Activated CD4-positive, alpha-beta T cell treated with anti-CD3 and anti-CD28 coated beads, Interleukin-2, amount 50 U/mL, for 48 hours (primary cell): ENCODE measurements at regions not wholly inside any gene's neighbourhood (a gene's known extent, or its start where the extent isn't known, plus 50 kb on each side); places are given as distances from the start of the nearest gene placed in this dataset.
"Not testable (repeated sequence)": the region's sequence is repeated elsewhere in the genome, so short reads cannot be mapped to it uniquely, and the experiment has no call there.

Source experiments
- DNase-seq, 2 experiments: peaks; one replicate each; pipeline ENCODE4 v3.0.0-alpha.2; 2020

DNA sequence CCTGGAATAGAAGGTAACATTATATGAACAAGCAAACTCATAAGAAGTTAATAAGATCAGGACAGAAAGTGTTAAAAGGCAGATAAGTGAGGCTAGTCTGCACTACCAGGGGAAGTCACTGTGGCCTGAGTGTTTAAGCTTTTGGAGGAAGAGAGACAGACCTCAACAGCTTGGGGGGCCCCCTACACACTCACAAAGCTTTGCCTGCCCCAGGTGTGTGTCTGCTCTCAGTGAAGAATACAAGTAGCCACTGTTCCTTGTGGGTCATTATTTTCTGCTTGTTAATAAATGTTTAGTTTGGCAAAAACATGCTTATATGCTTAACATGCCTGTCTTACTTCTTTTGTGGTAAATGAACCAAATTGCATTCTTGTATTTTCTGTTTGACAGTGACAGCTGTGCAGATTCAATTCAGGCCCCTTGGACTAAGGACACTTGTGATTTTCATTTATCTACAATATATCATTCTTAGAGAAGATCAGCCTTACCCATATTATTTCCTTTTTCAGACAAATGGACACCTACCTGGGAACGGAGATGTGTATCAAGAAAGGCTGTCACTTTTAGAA, 50.7 kb upstream of the C12orf71 start:
- DNase-seq = no peak

GRCh38 chr12:27140478-27140969, 58.1 kb upstream of the C12orf71 start:
- DNase-seq = no peak

DNA sequence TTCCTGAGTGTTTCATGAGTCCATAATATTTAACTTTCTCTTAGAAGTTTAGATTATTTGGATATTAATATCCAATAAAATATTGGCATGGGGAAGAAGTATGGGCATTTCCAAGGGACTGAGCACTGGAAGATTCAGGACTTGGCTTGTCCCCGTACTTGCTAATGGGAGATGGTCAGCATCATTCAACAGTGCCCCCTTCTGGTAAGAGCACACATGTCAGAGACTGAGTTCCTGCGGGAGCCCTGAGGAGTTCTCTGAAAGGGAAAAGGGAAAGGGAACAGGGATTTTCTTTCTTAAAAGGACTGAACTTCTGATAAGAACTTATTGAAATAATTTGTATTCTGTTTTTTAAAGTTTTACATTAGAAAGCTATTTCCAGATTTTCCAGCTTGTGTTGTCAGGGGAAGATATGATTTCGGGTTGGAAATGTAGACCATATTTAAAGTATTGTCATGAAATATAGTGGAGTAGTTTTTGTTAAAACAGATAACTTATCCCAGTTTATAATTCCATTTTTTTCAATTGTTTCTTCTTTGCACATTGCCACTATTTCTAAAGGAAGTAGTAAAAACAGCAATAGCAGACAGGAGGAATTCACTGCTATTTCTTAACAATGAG, 59.8 kb upstream of the C12orf71 start:
- DNase-seq = peak; percentile 33 to 51

DNA sequence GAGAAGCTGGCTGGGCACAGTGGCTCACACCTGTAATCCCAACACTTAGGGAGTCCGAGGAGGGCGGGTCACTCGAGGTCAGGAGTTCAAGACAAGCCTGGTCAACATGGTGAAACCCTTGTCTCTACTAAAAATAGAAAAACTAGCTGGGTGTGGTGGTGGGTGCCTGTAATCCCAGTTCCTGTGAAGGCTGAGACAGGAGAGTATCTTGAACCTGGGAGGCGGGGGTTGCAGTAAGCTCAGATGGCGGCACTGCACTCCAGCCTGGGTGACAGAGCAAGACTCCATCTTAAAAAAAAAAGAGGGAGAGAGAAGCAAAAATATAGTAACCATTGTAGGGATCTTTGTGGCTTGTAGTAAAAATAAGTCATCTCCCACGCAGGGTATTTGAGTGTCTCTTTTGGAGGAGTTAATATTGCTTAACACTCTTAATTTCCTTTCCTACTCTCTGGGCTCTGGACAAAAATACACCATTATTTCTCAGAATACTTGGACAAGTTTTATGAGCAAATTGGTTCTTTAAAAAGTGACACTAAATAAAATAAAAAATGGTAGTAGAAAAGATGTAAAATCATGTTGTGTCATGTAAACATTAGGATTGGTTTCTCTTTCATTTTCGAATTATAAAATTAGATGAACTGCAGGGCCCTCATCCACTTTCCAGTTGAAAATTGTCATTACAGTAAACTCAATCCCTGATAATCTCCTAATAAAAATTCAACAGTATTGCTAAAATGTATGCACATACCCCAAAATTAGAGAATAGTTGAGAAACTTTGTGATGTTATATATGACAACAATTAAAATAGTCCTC, 61.1 kb upstream of the C12orf71 start:
- DNase-seq = no peak

- DNase-seq = not testable (repeated sequence)
Measured at GRCh38 chr12:27145725-27146124, 63.3 kb upstream of the C12orf71 start.

- DNase-seq = no peak
Measured at GRCh38 chr12:27148373-27148772, 66.0 kb upstream of the C12orf71 start.

DNA sequence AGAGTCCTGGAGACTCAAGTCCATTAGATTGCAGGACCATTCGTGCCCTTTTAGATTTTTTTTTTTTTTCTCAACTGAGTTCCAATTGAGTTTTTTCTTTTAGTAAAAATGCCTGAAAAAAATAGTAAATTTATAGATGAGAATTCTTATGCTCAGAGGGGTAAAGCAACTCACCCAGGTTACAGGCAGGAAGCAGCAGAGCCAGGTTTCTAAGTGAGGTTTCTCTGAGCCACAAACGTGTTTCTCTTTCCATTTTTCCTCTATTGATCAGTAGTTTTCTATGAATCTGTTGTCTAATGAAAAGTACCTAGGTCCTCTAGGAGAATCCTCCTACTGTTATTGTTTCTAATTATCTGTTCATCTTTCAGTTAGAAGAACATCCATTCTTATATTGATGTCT, 66.4 kb upstream of the C12orf71 start:
- no peak for DNase-seq

GRCh38 chr12:27151479-27151878, 69.1 kb upstream of the C12orf71 start:
- no peak for DNase-seq

GRCh38 chr12:27158297-27158696, 75.9 kb upstream of the C12orf71 start:
- DNase-seq = no peak

DNA sequence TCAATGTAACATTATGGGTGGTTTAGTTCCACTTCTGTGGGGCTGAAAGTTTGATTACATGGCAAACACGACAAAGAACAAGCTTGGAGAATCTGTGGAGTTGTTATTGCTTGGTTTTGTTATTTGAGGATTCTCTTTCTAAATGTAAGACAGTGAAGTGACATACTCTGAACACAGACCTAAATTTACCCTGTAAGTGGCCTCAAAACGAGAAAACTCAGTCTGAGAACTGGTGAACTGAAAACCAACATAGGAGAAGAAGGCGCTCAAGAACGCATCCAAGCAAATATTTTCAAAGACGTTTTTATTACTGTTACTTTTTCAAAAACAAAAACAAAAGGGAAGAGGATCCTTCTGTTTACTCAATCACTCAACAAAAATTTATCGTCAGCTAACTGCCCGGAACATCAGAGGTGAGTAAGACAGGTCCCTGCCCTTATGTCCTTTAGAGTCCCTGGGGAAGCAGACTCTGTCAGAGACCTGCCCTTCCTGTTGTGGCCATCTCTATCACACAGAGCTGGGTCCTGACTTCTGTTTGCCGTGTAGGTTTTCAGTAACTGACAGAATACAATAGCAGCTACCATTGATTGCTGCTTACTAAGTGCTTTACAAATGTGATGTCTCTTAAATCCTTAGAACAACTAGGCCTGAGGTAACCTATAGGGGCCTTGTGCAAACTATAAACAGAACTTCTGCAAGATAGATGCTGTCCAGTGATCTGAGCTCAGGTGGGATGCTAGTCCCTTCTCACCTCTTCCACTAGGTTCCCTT, 79.3 kb upstream of the C12orf71 start:
- no peak for DNase-seq

DNA sequence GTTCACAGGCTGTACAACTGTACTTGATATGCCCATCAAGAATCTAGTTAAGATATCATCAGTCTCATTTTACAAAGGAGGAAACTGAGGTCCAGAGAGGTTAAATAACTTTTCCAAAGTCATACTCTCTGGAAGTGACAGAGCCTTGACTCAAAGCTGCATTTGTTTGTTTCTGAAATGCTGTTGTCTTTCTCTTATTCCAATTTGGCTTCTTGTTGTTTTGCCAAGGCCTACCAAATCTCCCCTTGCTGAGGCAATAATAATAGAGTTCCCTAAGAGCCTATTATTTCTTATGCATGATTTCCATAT, 79.8 kb upstream of the C12orf71 start:
- DNase-seq = no peak

- DNase-seq = no peak
Measured at GRCh38 chr12:27163048-27163715, 80.8 kb upstream of the C12orf71 start.

GRCh38 chr12:27163894-27164293, 80.2 kb upstream of the STK38L start:
- no peak for DNase-seq

GRCh38 chr12:27164330-27165040, 79.6 kb upstream of the STK38L start:
- no peak for DNase-seq

DNA sequence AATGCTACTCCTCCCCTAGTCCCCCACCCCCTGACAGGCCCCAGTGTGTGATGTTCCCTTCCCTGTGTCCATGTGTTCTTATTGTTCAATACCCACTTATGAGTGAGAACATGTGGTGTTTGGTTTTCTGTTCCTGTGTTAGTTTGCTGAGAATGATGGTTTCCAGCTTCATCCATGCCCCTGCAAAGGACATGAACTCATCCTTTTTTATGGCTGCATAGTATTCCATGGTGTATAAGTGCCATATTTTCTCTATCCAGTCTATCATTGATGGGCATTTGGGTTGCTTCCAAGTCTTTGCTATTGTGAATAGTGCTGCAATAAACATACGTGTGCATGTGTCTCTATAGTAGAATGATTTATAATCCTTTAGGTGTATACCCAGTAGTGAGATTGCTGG, 78.1 kb upstream of the STK38L start:
- DNase-seq = not testable (repeated sequence)

DNA sequence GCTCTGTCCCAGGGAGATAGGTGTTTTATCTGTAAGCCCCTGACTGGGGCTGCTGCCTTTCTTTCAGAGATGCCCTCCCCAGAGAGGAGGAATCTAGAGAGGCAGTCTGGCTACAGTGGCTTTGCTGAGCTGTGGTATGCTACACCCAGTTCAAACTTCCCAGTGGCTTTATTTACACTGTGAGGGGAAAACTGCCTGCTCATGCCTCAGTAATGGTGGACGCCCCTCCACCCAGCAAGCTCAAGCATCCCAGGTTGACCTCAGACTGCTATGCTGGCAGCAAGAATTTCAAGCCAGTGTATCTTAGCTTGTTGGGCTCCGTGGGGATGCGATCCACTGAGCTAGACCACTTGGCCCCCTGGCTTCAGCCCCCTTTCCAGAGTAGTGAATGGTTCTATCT, 72.6 kb upstream of the STK38L start:
- DNase-seq = not testable (repeated sequence)

GRCh38 chr12:27176765-27177164, 67.3 kb upstream of the STK38L start:
- peak; percentile 38 to 41 for DNase-seq

- no peak for DNase-seq
Measured at GRCh38 chr12:27177706-27178105, 66.4 kb upstream of the STK38L start.

DNA sequence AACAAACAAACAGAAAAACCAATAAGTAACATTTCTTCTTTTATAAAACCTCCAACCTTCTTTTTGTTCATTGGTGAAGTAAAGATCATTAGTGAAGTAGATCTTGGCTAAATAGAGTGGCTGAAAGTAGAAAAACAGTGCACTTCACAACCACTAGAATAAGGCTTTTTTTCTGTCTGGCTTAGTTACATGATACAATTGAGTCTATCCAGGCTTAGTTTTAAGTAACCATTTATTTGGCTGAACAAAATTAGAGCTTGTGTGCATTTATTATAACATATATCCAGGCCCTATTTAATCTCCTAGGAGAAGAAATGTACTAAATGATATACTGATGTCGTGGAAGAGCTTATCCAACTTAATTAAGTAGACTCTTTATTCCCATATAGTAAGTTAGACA, 65.8 kb upstream of the STK38L start:
- DNase-seq = no peak

- no peak for DNase-seq
Measured at GRCh38 chr12:27178723-27179399, 65.2 kb upstream of the STK38L start.

DNA sequence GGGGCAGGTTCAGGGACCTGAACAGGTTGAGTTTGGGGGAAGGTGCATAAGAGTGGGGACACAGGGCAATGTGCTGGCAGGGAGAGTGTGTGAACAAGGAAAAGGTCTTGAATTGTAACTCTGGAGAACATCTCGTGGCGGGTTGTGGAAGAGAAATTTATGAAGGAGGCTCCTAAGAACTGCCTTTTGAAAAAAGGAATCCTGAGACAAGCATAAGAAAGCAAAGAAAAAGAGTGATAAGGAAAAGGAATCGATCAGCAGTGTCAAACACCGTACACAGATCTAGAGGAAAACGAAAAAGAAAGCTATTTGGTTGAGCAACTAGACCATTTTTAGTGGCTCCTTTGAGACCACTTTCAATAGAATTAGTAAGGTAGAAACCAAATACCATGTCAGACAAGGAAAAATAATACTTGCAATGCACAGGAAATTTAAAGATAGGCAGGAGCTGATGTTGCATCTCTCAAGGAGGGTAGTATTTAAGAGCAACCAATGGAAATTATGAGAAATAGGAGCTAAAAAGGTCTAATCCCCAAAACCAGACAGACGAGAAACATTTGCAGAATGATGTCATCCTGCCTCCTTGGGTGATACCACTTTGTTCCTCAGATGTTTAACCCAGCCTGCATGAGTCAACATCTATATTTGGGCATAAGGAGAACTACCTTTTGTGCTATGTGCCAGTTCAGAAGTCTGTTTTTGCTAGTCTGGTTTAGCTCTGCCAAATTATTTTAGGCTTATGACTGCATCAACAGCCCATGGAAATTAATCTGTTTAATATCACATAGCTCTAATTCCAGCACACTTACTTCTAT, 64.5 kb upstream of the STK38L start:
- peak in 1 of 2 experiments; percentile 25 for DNase-seq
